Vagina (tissue), 2 donors: ENCODE measurements at regions not wholly inside any gene's neighbourhood (a gene's known extent, or its start where the extent isn't known, plus 50 kb on each side); places are given as distances from the start of the nearest gene placed in this dataset.

Experiments used
- DNase-seq, 2 donors: peaks; one replicate each; pipeline ENCODE4 v3.0.0-alpha.2; 2017; ENCODE audit errors: extremely low spot score in 2 of 2
- H3K27ac ChIP-seq: fragments of 200-600 bp; sonication (generic); one replicate; pipeline ENCODE4 v1.5.1; 2019
- H3K27me3 ChIP-seq: fragments of 200-600 bp; sonication (generic); one replicate; pipeline ENCODE4 v1.5.1; 2019
- H3K36me3 ChIP-seq, 2 donors: fragments of 200-600 bp; sonication (generic); one replicate each; pipeline ENCODE4 v1.5.1; 2017 to 2019
- H3K4me1 ChIP-seq: fragments of 200-600 bp; sonication (generic); one replicate; pipeline ENCODE4 v1.5.1; 2019
- H3K4me3 ChIP-seq, 2 donors: fragments of 200-600 bp; sonication (generic); 1 replicate in 1 of 2; 2 replicates in 1 of 2; pipeline ENCODE4 v1.5.1; 2016 to 2019
- H3K9me3 ChIP-seq: fragments of 200-600 bp; sonication (generic); one replicate; pipeline ENCODE4 v1.5.1; 2019
- POLR2A ChIP-seq, 2 donors: fragments of 450-650 bp; IDR thresholded peaks; one replicate each; pipeline ENCODE4 v1.6.1; 2017; ENCODE audit warnings: antibody characterized with exemption in 2 of 2, mild to moderate bottlenecking in 2 of 2, moderate library complexity in 2 of 2
- POLR2AphosphoS5 ChIP-seq, 2 donors: sonication (generic); formaldehyde crosslinking; IDR thresholded peaks; one replicate each; pipeline ENCODE4 v1.9.0; 2017; ENCODE audit warnings: antibody characterized with exemption in 2 of 2, mild to moderate bottlenecking in 2 of 2, low read depth in 1 of 2; ENCODE audit not compliant: insufficient read depth in 1 of 2
- intact Hi-C: fragments of 100-400 bp; cut with DNase I; formaldehyde crosslinking; loops from one replicate; pipeline ENCODE4 v1.15.1; 2023
- TF ChIP-seq, protein P1 (sequence below), 3 experiments: fragments of 450-650 bp in 2 of 3; fragments of 200-600 bp in 1 of 3; sonication (generic) in 1 of 3; IDR thresholded peaks; one replicate each; pipeline ENCODE4 v1.5.1; 2017 to 2019; ENCODE audit warnings: antibody characterized with exemption in 3 of 3, mild to moderate bottlenecking in 2 of 3, moderate library complexity in 2 of 3

DNA sequence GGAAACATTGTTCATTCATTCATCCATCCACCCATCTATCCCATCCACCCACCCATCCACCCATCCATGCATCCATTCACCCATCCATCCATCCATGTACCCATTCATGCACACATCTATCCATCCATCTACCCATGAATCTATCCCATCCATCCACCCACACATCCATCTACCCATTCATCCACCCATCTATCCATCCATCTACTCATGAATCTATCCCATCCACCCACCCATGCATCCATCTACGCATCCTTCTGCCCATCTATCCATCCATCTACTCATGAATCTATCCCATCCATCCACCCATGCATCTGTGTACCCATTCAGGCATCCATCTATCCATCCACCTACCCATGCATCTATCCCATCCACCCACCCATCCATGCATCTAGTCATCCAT lies 51.6 kb upstream of the URI1 start:
- H3K27me3 ChIP-seq = no peaks in the 10 kb centered on the region
- TF ChIP-seq, protein P1, sequence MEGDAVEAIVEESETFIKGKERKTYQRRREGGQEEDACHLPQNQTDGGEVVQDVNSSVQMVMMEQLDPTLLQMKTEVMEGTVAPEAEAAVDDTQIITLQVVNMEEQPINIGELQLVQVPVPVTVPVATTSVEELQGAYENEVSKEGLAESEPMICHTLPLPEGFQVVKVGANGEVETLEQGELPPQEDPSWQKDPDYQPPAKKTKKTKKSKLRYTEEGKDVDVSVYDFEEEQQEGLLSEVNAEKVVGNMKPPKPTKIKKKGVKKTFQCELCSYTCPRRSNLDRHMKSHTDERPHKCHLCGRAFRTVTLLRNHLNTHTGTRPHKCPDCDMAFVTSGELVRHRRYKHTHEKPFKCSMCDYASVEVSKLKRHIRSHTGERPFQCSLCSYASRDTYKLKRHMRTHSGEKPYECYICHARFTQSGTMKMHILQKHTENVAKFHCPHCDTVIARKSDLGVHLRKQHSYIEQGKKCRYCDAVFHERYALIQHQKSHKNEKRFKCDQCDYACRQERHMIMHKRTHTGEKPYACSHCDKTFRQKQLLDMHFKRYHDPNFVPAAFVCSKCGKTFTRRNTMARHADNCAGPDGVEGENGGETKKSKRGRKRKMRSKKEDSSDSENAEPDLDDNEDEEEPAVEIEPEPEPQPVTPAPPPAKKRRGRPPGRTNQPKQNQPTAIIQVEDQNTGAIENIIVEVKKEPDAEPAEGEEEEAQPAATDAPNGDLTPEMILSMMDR (IDR thresholded peaks at IDR 0.05) = no peak
- TF ChIP-seq POLR2A (IDR thresholded peaks at IDR 0.05) (no peak), POLR2AphosphoS5 (IDR thresholded peaks at IDR 0.05; ENCODE audit: insufficient read depth in 1 of 2, low read depth in 1 of 2) (no peak)
- H3K9me3 ChIP-seq = no peaks in the 10 kb centered on the region
- no peak overlapping the region for H3K27ac ChIP-seq
- no peak overlapping the region for H3K4me3 ChIP-seq
- intact Hi-C loops = no loop called here
- H3K36me3 ChIP-seq = no peaks in the 10 kb centered on the region
- no peak for DNase-seq
- H3K4me1 ChIP-seq = no peaks in the 10 kb centered on the region
